Testis (tissue), 2 donors: ENCODE measurements at regions not wholly inside any gene's neighbourhood (a gene's known extent, or its start where the extent isn't known, plus 50 kb on each side); places are given as distances from the start of the nearest gene placed in this dataset.

Source experiments
- DNase-seq: peaks from one replicate; pipeline ENCODE4 v3.0.0-alpha.2; 2019
- H3K27ac ChIP-seq, 2 donors: fragments of 200-600 bp; sonication (generic); one replicate each; pipeline ENCODE4 v1.5.1; 2019
- H3K27me3 ChIP-seq: fragments of 200-600 bp; sonication (generic); one replicate; pipeline ENCODE4 v1.5.1; 2019
- H3K36me3 ChIP-seq: fragments of 200-600 bp; sonication (generic); one replicate; pipeline ENCODE4 v1.5.1; 2017; ENCODE audit warnings: low read depth; ENCODE audit errors: missing control alignments
- H3K4me1 ChIP-seq: fragments of 200-600 bp; sonication (generic); one replicate; pipeline ENCODE4 v1.5.1; 2019
- H3K4me3 ChIP-seq, 2 donors: fragments of 200-600 bp; sonication (generic); one replicate each; pipeline ENCODE4 v1.5.1; 2017 to 2019
- H3K9me3 ChIP-seq: fragments of 200-600 bp; sonication (generic); one replicate; pipeline ENCODE4 v1.5.1; 2017
- CTCF ChIP-seq, 3 experiments: fragments of 450-650 bp in 2 of 3; fragments of 200-600 bp in 1 of 3; sonication (generic) in 1 of 3; IDR thresholded peaks; one replicate each; pipeline ENCODE4 v1.5.1; 2016 to 2019; ENCODE audit warnings: antibody characterized with exemption in 3 of 3, mild to moderate bottlenecking in 2 of 3, moderate library complexity in 1 of 3
- POLR2A ChIP-seq: fragments of 450-650 bp; IDR thresholded peaks from one replicate; pipeline ENCODE4 v1.6.1; 2017; ENCODE audit warnings: antibody characterized with exemption, mild to moderate bottlenecking, moderate library complexity
- WGBS, 2 donors: methylation state at CpG; one replicate each; pipeline ENCODE4 v1.1.5; 2018; 5-methylcytosine and 5-hydroxymethylcytosine counted together
- intact Hi-C: fragments of 100-400 bp; cut with DNase I; formaldehyde crosslinking; loops from one replicate; pipeline ENCODE4 v1.15.1; 2023; ENCODE audit warnings: low total_unique reads

GRCh38 chr3:159861369-159861987 is 127.2 kb upstream of the IL12A start:
- intact Hi-C loops: no loop called here
- TF ChIP-seq POLR2A (no peak), CTCF (IDR thresholded peaks at IDR 0.05) (no peak)
- no peak for DNase-seq
- no peaks in the 10 kb centered on the region for H3K27me3 ChIP-seq
- H3K36me3 ChIP-seq: no peaks in the 10 kb centered on the region
- H3K4me1 ChIP-seq: no peaks in the 10 kb centered on the region
- WGBS, 2 donors: 85 to 93% methylated on average over 4 of the region's 4 CpGs
- H3K27ac ChIP-seq: no peak overlapping the region
- H3K4me3 ChIP-seq: no peak overlapping the region
- H3K9me3 ChIP-seq: no peaks in the 10 kb centered on the region

- TF ChIP-seq CTCF (IDR thresholded peaks at IDR 0.05): no peak
- no peak for TF ChIP-seq POLR2A
- Histone ChIP-seq H3K4me3 (no peak overlapping the region), H3K27me3 (no peaks in the 10 kb centered on the region), H3K4me1 (no peaks in the 10 kb centered on the region), H3K9me3 (no peaks in the 10 kb centered on the region), H3K27ac (no peak overlapping the region), H3K36me3 (no peaks in the 10 kb centered on the region)
- WGBS, 2 donors: 76% methylated on average over 2 of the region's 2 CpGs
- DNase-seq: no peak
- intact Hi-C loops: no loop called here
Observed at GRCh38 chr3:159865041-159865579, 123.5 kb upstream of the IL12A start.

- Histone ChIP-seq H3K4me1 (no peaks in the 10 kb centered on the region), H3K4me3 (no peak overlapping the region), H3K27ac (no peak overlapping the region), H3K27me3 (no peaks in the 10 kb centered on the region), H3K9me3 (no peaks in the 10 kb centered on the region), H3K36me3 (no peaks in the 10 kb centered on the region)
- intact Hi-C loops: no loop called here
- DNase-seq: no peak
- 74 to 75% methylated on average over 5 of the region's 5 CpGs for WGBS, 2 donors
- no peak for TF ChIP-seq CTCF (IDR thresholded peaks at IDR 0.05)
- TF ChIP-seq POLR2A: no peak
Observed at GRCh38 chr3:159866201-159866746, 122.4 kb upstream of the IL12A start.

- no peaks in the 10 kb centered on the region for H3K9me3 ChIP-seq
- 92 to 95% methylated on average over 2 of the region's 2 CpGs for WGBS, 2 donors
- no peak overlapping the region for H3K27ac ChIP-seq
- TF ChIP-seq POLR2A: no peak
- no peak for TF ChIP-seq CTCF (IDR thresholded peaks at IDR 0.05)
- no peak overlapping the region for H3K4me3 ChIP-seq
- H3K4me1 ChIP-seq: no peaks in the 10 kb centered on the region
- H3K36me3 ChIP-seq: no peaks in the 10 kb centered on the region
- H3K27me3 ChIP-seq: no peaks in the 10 kb centered on the region
- intact Hi-C loops: no loop called here
- no peak for DNase-seq
Observed at GRCh38 chr3:159867372-159867771, 121.3 kb upstream of the IL12A start.

- H3K27ac ChIP-seq: no peak overlapping the region
- no peak overlapping the region for H3K4me3 ChIP-seq
- DNase-seq: no peak
- H3K4me1 ChIP-seq: no peaks in the 10 kb centered on the region
- no peaks in the 10 kb centered on the region for H3K27me3 ChIP-seq
- no peaks in the 10 kb centered on the region for H3K9me3 ChIP-seq
- 94 to 96% methylated on average over 1 of the region's 1 CpG for WGBS, 2 donors
- H3K36me3 ChIP-seq: no peaks in the 10 kb centered on the region
- intact Hi-C loops: no loop called here
- no peak for TF ChIP-seq CTCF (IDR thresholded peaks at IDR 0.05)
- no peak for TF ChIP-seq POLR2A
Observed at GRCh38 chr3:159870723-159871122, 117.9 kb upstream of the IL12A start.
